ENCODE measurements at regions not wholly inside any gene's neighbourhood (a gene's known extent, or its start where the extent isn't known, plus 50 kb on each side); places are given as distances from the start of the nearest gene placed in this dataset.

GRCh38 chr7:41037691-41038090 is 665.2 kb downstream of the INHBA start:
- Mint-ChIP-seq H3K27me3 (no peaks in the 10 kb centered on the region), H3K27ac (no peak overlapping the region), H3K4me3 (no peak overlapping the region), H3K9me3 (peaks cover 3% of the 10 kb centered on the region), H3K4me1 (ENCODE audit: low read depth) (no peaks in the 10 kb centered on the region), H3K36me3 (ENCODE audit: low read depth) (no peaks in the 10 kb centered on the region)
- H3K9me3 ChIP-seq (ENCODE audit: control insufficient read depth in 1 of 2, insufficient read depth in 1 of 2, low read length in 2 of 2) = peaks cover 0 to 16% of the 10 kb centered on the region in 2 experiments
- H3K27me3 ChIP-seq (ENCODE audit: control insufficient read depth in 1 of 2, insufficient read depth in 2 of 2, low read length in 2 of 2) = no peaks in the 10 kb centered on the region
- no peaks in the 10 kb centered on the region for H3K4me1 ChIP-seq (ENCODE audit: insufficient read depth, low read length)
- ChIA-PET POLR2A (no interaction called here), CTCF (no interaction called here)
- H3K27ac ChIP-seq (ENCODE audit: low read depth in 1 of 2, low read length in 2 of 2) = no peak overlapping the region
- DNase-seq (no peak), ATAC-seq (ENCODE audit: poor library complexity) (no peak)
- TF ChIP-seq CTCF (IDR thresholded peaks at IDR 0.05) = no peak
- no peaks in the 10 kb centered on the region for H3K36me3 ChIP-seq (ENCODE audit: insufficient read depth, low read length)
- intact Hi-C loops (cut with DNase I, micrococcal nuclease) = no loop called here
- H3K4me3 ChIP-seq (ENCODE audit: low read length) = no peak overlapping the region

GRCh38 chr7:41035794-41036193 is 667.1 kb downstream of the INHBA start:
- Mint-ChIP-seq H3K4me1 (ENCODE audit: low read depth) (no peaks in the 10 kb centered on the region), H3K36me3 (ENCODE audit: low read depth) (no peaks in the 10 kb centered on the region), H3K4me3 (no peak overlapping the region), H3K9me3 (no peaks in the 10 kb centered on the region), H3K27me3 (no peaks in the 10 kb centered on the region), H3K27ac (no peak overlapping the region)
- H3K4me1 ChIP-seq (ENCODE audit: insufficient read depth, low read length) = no peaks in the 10 kb centered on the region
- ChIA-PET CTCF (no interaction called here), POLR2A (no interaction called here)
- no peak overlapping the region for H3K27ac ChIP-seq (ENCODE audit: low read depth in 1 of 2, low read length in 2 of 2)
- no peak for DNase-seq
- H3K4me3 ChIP-seq (ENCODE audit: low read length) = no peak overlapping the region
- intact Hi-C loops (cut with DNase I, micrococcal nuclease) = no loop called here
- H3K9me3 ChIP-seq (ENCODE audit: control insufficient read depth in 1 of 2, insufficient read depth in 1 of 2, low read length in 2 of 2) = peaks cover 0 to 16% of the 10 kb centered on the region in 2 experiments
- ATAC-seq (ENCODE audit: poor library complexity) = no peak
- no peaks in the 10 kb centered on the region for H3K36me3 ChIP-seq (ENCODE audit: insufficient read depth, low read length)
- TF ChIP-seq CTCF (IDR thresholded peaks at IDR 0.05) = no peak
- no peaks in the 10 kb centered on the region for H3K27me3 ChIP-seq (ENCODE audit: control insufficient read depth in 1 of 2, insufficient read depth in 2 of 2, low read length in 2 of 2)

- Histone ChIP-seq H3K9me3 (ENCODE audit: control insufficient read depth in 1 of 2, insufficient read depth in 1 of 2, low read length in 2 of 2) (peaks cover 0 to 12% of the 10 kb centered on the region in 2 experiments), H3K4me1 (ENCODE audit: insufficient read depth, low read length) (no peaks in the 10 kb centered on the region), H3K36me3 (ENCODE audit: insufficient read depth, low read length) (no peaks in the 10 kb centered on the region), H3K27ac (ENCODE audit: low read depth in 1 of 2, low read length in 2 of 2) (no peak overlapping the region), H3K4me3 (ENCODE audit: low read length) (no peak overlapping the region), H3K27me3 (ENCODE audit: control insufficient read depth in 1 of 2, insufficient read depth in 2 of 2, low read length in 2 of 2) (no peaks in the 10 kb centered on the region)
- Mint-ChIP-seq H3K27ac (no peak overlapping the region), H3K27me3 (no peaks in the 10 kb centered on the region), H3K4me3 (no peak overlapping the region), H3K36me3 (ENCODE audit: low read depth) (no peaks in the 10 kb centered on the region), H3K9me3 (no peaks in the 10 kb centered on the region), H3K4me1 (ENCODE audit: low read depth) (no peaks in the 10 kb centered on the region)
- intact Hi-C loops (cut with DNase I, micrococcal nuclease) = no loop called here
- CTCF ChIA-PET = no interaction called here
- no peak for DNase-seq
- no peak for ATAC-seq (ENCODE audit: poor library complexity)
- no peak for TF ChIP-seq CTCF (IDR thresholded peaks at IDR 0.05)
- POLR2A ChIA-PET = no interaction called here
These were observed 669.4 kb downstream of the INHBA start for GRCh38 chr7:41033500-41033899.
